Esophagus squamous epithelium (tissue), 5 donors: ENCODE measurements at regions not wholly inside any gene's neighbourhood (a gene's known extent, or its start where the extent isn't known, plus 50 kb on each side); places are given as distances from the start of the nearest gene placed in this dataset.
A peak's percentile ranks its signal among the peaks of the same experiment; 100 is the strongest.

Experiments
- DNase-seq: peaks from one replicate; lab custom pipeline; 2025; lab: John Stamatoyannopoulos, UW
- H3K27ac ChIP-seq, 4 donors: fragments of 200-600 bp; sonication (generic); one replicate each; pipeline ENCODE4 v1.5.1; 2016 to 2019; ENCODE audit warnings: mild to moderate bottlenecking in 1 of 4
- H3K27me3 ChIP-seq, 4 donors: fragments of 200-600 bp; sonication (generic); 1 replicate in 3 of 4; 2 replicates in 1 of 4; pipeline versions ENCODE4 v1.5.1 to v1.6.0; 2017 to 2021; ENCODE audit warnings: antibody characterized with exemption in 1 of 4
- H3K36me3 ChIP-seq, 3 donors: fragments of 200-600 bp; sonication (generic); one replicate each; pipeline ENCODE4 v1.5.1; 2016 to 2019
- H3K4me1 ChIP-seq, 3 donors: fragments of 200-600 bp; sonication (generic); one replicate each; pipeline ENCODE4 v1.5.1; 2017 to 2019
- H3K4me3 ChIP-seq, 4 donors: fragments of 200-600 bp; sonication (generic); 1 replicate in 3 of 4; 2 replicates in 1 of 4; pipeline ENCODE4 v1.5.1; 2016 to 2019; ENCODE audit warnings: mild to moderate bottlenecking in 2 of 4, moderate library complexity in 1 of 4
- H3K9me3 ChIP-seq, 3 donors: fragments of 200-600 bp; sonication (generic); one replicate each; pipeline ENCODE4 v1.5.1; 2016 to 2019
- POLR2A ChIP-seq, 4 donors: fragments of 450-650 bp; IDR thresholded peaks; one replicate each; pipeline ENCODE4 v1.6.1; 2017; ENCODE audit warnings: antibody characterized with exemption in 4 of 4, mild to moderate bottlenecking in 4 of 4, moderate library complexity in 3 of 4
- WGBS, 2 donors: methylation state at CpG; one replicate each; pipeline ENCODE4 v1.1.5; 2018; 5-methylcytosine and 5-hydroxymethylcytosine counted together
- intact Hi-C: fragments of 100-400 bp; cut with DNase I; formaldehyde crosslinking; loops from one replicate; pipeline ENCODE4 v1.15.0; 2022
- TF ChIP-seq, protein P1 (sequence below), 6 experiments: fragments of 450-650 bp in 4 of 6; fragments of 200-600 bp in 2 of 6; sonication (generic) in 2 of 6; IDR thresholded peaks; one replicate each; pipeline ENCODE4 v1.5.1; 2016 to 2019; ENCODE audit warnings: antibody characterized with exemption in 6 of 6, mild to moderate bottlenecking in 4 of 6, moderate library complexity in 4 of 6
- donor health status: DM: yes; HTN: yes; CAD: no.

DNA sequence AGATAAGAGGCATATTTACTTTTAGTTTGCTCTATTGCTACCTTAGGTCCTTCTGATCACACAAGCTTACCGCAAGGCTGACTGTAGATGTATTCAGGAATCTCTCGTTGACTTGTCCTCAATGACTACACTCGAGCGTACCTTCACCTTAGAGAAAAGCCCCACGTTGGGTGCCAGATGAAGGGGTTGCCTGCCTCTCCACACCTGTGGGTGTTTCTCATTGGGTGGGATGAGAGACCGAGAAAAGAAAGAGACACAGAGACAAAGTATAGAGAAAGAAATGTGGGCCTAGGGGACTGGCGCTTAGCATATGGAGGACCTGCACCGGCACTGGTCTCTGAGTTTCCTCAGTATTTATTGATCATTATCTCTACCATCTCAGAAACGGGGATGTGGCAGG is 51.8 kb downstream of the ASCL4 start:
- Histone ChIP-seq H3K27ac (no peak overlapping the region), H3K4me3 (no peak overlapping the region), H3K9me3 (peaks cover 0 to 33% (median 20%) of the 10 kb centered on the region in 3 donors), H3K4me1 (no peaks in the 10 kb centered on the region), H3K36me3 (no peaks in the 10 kb centered on the region), H3K27me3 (peaks cover 0 to 37% (median 0%) of the 10 kb centered on the region in 4 donors)
- TF ChIP-seq, protein P1, sequence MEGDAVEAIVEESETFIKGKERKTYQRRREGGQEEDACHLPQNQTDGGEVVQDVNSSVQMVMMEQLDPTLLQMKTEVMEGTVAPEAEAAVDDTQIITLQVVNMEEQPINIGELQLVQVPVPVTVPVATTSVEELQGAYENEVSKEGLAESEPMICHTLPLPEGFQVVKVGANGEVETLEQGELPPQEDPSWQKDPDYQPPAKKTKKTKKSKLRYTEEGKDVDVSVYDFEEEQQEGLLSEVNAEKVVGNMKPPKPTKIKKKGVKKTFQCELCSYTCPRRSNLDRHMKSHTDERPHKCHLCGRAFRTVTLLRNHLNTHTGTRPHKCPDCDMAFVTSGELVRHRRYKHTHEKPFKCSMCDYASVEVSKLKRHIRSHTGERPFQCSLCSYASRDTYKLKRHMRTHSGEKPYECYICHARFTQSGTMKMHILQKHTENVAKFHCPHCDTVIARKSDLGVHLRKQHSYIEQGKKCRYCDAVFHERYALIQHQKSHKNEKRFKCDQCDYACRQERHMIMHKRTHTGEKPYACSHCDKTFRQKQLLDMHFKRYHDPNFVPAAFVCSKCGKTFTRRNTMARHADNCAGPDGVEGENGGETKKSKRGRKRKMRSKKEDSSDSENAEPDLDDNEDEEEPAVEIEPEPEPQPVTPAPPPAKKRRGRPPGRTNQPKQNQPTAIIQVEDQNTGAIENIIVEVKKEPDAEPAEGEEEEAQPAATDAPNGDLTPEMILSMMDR (IDR thresholded peaks at IDR 0.05), result no peak
- no peak for TF ChIP-seq POLR2A (IDR thresholded peaks at IDR 0.05)
- 73 to 86% methylated on average over 9 of the region's 9 CpGs for WGBS, 2 donors
- no peak for DNase-seq
- intact Hi-C loops, result no loop called here

DNA sequence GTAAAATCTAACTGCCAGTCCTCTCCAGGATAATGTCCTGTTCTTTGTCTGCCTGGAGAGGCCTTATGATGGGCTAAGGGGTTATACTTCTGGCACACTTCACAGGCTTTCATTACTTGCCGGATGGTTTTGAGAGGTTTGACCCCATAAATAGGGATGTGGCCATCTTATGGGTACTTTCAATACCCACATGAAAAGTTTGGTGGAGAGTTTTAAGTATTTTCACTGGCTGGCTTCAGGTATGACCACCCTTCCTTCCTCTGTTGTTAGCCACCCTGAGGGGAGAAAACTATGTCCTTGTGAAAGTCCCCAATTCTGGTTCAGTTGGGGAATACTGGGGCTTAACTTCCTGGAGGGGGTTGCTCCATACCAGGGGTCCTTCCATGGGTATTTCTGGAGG is 54.8 kb downstream of the ASCL4 start:
- Histone ChIP-seq H3K4me3 (no peak overlapping the region), H3K27me3 (peaks cover 0 to 35% (median 0%) of the 10 kb centered on the region in 4 donors), H3K9me3 (peaks cover 0 to 33% (median 20%) of the 10 kb centered on the region in 3 donors), H3K27ac (no peak overlapping the region), H3K36me3 (no peaks in the 10 kb centered on the region), H3K4me1 (no peaks in the 10 kb centered on the region)
- 30 to 67% methylated on average over 1 of the region's 1 CpG for WGBS, 2 donors
- intact Hi-C loops, result no loop called here
- no peak for TF ChIP-seq POLR2A (IDR thresholded peaks at IDR 0.05)
- TF ChIP-seq, protein P1 (IDR thresholded peaks at IDR 0.05), result no peak
- no peak for DNase-seq

DNA sequence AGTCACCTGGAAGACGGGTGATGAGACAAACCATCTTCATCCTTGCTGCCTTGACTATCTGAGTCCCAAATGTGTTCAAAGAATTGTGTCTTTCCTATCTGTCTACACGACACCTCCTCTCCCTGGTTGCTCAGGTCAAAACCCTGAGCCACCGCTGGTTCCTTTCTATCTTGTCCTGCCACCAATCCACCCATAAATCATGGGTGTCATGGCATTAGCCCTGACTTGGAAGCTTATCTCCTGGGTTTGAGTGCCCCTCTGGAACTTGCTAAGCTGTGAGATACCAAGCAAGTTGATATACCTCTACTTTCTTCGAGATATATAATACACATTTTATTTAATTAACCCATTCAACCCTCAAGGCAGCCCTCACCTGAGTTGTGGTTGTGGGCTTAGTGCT is 57.9 kb downstream of the ASCL4 start:
- H3K4me1 ChIP-seq, result no peaks in the 10 kb centered on the region
- TF ChIP-seq POLR2A (IDR thresholded peaks at IDR 0.05), result no peak
- TF ChIP-seq, protein P1 (IDR thresholded peaks at IDR 0.05), result no peak
- 55 to 74% methylated on average over 4 of the region's 4 CpGs for WGBS, 2 donors
- H3K27me3 ChIP-seq, result peaks cover 0 to 41% (median 0%) of the 10 kb centered on the region in 4 donors
- no peaks in the 10 kb centered on the region for H3K36me3 ChIP-seq
- intact Hi-C loops, result no loop called here
- DNase-seq, result no peak
- H3K27ac ChIP-seq, result no peak overlapping the region
- H3K4me3 ChIP-seq, result no peak overlapping the region
- H3K9me3 ChIP-seq, result peaks cover 0 to 6% (median 0%) of the 10 kb centered on the region in 3 donors

DNA sequence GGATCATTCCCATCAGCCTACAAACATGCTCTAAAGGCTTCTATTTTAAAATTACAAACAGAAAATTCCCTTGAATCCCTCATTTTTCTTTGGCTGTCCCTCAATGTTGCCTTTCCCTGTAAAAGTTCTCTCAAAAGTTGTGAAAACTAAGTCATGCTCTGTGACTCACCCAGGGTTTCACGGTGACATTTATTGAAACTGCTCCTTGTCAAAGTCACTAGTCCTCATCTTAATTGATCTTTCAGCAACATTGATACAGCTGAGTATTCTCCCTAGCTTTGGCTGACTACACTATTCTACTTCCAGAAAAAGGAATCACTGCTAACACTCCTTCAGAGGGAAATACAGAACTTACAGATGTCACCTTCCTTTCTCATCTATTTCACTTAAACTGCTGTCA is 65.7 kb downstream of the ASCL4 start:
- DNase-seq, result no peak
- no peaks in the 10 kb centered on the region for H3K9me3 ChIP-seq
- no peak overlapping the region for H3K4me3 ChIP-seq
- 53 to 58% methylated on average over 1 of the region's 1 CpG for WGBS, 2 donors
- no peak overlapping the region for H3K27ac ChIP-seq
- TF ChIP-seq, protein P1 (IDR thresholded peaks at IDR 0.05), result no peak
- no peak for TF ChIP-seq POLR2A (IDR thresholded peaks at IDR 0.05)
- H3K36me3 ChIP-seq, result no peaks in the 10 kb centered on the region
- peaks cover 5 to 73% (median 14%) of the 10 kb centered on the region in 4 donors for H3K27me3 ChIP-seq
- intact Hi-C loops, result no loop called here
- peaks cover 14 to 22% (median 14%) of the 10 kb centered on the region in 3 donors for H3K4me1 ChIP-seq

DNA sequence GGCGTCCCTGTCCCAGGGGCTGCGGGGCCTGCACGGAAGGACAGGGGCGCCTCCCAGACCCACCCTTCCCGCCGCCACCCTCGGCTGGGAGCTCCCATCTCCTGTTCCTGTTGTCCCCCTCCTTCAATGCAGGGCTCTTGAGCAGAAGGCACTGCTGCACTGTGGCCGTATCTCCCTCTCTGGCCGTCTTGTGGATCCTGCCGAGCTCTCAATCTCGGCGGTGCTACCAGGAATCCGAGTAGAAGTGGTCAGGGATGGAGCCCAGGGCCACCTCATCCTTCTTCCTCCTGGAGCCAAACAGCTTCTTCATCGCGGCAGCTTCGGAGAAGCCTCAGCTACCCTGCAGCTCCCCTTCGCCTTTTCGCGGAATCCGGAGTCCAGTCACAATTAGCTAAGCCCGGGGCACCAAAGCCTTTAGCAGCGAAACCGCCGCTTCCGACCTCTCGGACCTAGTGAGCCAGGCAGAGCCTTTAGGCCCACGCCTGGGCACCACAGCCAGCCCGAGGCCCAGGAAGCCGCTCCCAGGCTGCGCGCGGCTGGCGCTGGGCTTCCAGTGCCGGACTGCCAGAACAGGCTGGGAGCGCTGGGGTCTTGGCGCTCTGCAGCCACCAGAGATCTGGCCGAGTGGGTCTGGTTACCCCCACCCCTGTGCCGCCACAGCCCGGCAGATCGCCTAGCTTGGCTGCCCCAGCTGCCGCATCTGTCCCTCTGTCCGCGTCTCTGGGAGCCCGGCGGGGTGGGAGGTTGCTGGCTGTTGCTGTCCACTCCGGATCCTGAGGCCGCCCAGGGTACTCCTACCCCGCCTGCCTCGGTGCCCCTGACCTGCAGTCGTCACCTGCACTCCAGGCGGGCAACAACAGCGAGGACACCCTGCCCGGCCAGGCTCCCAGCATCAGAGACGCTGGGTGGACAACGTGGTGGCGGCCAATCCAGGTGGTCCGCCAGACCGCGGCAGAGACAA is 69.1 kb downstream of the ASCL4 start:
- H3K27ac ChIP-seq, result no peak overlapping the region
- intact Hi-C loops, result no loop called here
- peaks cover 5 to 77% (median 15%) of the 10 kb centered on the region in 4 donors for H3K27me3 ChIP-seq
- H3K4me3 ChIP-seq, result peak overlapping the region; percentile 12 to 59 (median 28)
- H3K36me3 ChIP-seq, result no peaks in the 10 kb centered on the region
- TF ChIP-seq, protein P1 (IDR thresholded peaks at IDR 0.05), result no peak
- no peak for TF ChIP-seq POLR2A (IDR thresholded peaks at IDR 0.05)
- no peaks in the 10 kb centered on the region for H3K9me3 ChIP-seq
- 18 to 28% methylated on average over 12 to 14 of the region's 59 CpGs for WGBS, 2 donors
- no peak for DNase-seq
- H3K4me1 ChIP-seq, result peaks cover 19 to 51% (median 24%) of the 10 kb centered on the region in 3 donors
